NT2/D1 (cell line): ENCODE measurements at regions not wholly inside any gene's neighbourhood (a gene's known extent, or its start where the extent isn't known, plus 50 kb on each side); places are given as distances from the start of the nearest gene placed in this dataset.

Source experiments
- YY1 ChIP-seq: IDR thresholded peaks from 2 replicates; pipeline ENCODE4 v1.6.1; 2011; ENCODE audit not compliant: insufficient read length, insufficient read depth
- ZNF274 ChIP-seq: IDR thresholded peaks from 2 replicates; pipeline ENCODE4 v1.6.1; 2011; ENCODE audit warnings: mild to moderate bottlenecking, low read depth, low read length

GRCh38 chr16:59997706-59998105 is 1263.6 kb upstream of the GOT2 start:
- TF ChIP-seq YY1 (no peak), ZNF274 (no peak)
